Uterus (tissue), 2 donors: ENCODE measurements at regions not wholly inside any gene's neighbourhood (a gene's known extent, or its start where the extent isn't known, plus 50 kb on each side); places are given as distances from the start of the nearest gene placed in this dataset.

Experiments
- POLR2A ChIP-seq, 2 donors: fragments of 450-650 bp; IDR thresholded peaks; one replicate each; pipeline ENCODE4 v1.6.1; 2016; ENCODE audit warnings: antibody characterized with exemption in 2 of 2, mild to moderate bottlenecking in 1 of 2, moderate library complexity in 1 of 2
- TF ChIP-seq, protein P1 (sequence below), 4 experiments: fragments of 200-600 bp in 2 of 4; fragments of 450-650 bp in 2 of 4; sonication (generic) in 2 of 4; IDR thresholded peaks; one replicate each; pipeline ENCODE4 v1.5.1; 2016 to 2019; ENCODE audit warnings: antibody characterized with exemption in 4 of 4, mild to moderate bottlenecking in 2 of 4, moderate library complexity in 1 of 4

DNA sequence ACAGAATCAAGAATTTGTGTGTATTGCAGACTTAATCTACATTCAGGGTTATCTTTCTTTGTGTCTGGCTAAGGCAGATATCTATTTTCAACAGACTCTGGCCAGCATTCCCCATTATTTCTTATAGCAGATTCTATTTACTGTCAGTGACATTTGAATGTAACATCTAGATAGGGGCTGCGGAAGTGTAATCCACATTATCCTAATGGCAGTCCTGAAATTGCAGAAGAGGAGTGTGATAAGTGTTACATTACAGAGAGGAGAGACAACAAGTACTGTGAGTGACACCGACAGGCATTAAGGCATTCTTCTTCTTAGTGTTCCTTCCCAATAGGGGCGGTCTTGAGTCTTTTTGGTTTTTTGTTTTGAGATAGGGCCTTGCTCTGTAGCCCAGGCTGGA, 598.2 kb upstream of the NXPH2 start:
- TF ChIP-seq, protein P1, sequence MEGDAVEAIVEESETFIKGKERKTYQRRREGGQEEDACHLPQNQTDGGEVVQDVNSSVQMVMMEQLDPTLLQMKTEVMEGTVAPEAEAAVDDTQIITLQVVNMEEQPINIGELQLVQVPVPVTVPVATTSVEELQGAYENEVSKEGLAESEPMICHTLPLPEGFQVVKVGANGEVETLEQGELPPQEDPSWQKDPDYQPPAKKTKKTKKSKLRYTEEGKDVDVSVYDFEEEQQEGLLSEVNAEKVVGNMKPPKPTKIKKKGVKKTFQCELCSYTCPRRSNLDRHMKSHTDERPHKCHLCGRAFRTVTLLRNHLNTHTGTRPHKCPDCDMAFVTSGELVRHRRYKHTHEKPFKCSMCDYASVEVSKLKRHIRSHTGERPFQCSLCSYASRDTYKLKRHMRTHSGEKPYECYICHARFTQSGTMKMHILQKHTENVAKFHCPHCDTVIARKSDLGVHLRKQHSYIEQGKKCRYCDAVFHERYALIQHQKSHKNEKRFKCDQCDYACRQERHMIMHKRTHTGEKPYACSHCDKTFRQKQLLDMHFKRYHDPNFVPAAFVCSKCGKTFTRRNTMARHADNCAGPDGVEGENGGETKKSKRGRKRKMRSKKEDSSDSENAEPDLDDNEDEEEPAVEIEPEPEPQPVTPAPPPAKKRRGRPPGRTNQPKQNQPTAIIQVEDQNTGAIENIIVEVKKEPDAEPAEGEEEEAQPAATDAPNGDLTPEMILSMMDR (IDR thresholded peaks at IDR 0.05) = no peak
- TF ChIP-seq POLR2A (IDR thresholded peaks at IDR 0.05) = no peak
